LoVo (cell line): ENCODE measurements at regions not wholly inside any gene's neighbourhood (a gene's known extent, or its start where the extent isn't known, plus 50 kb on each side); places are given as distances from the start of the nearest gene placed in this dataset.
A peak's percentile ranks its signal among the peaks of the same experiment; 100 is the strongest.
"Not testable (repeated sequence)": the region's sequence is repeated elsewhere in the genome, so short reads cannot be mapped to it uniquely, and the experiment has no call there.

ENCODE experiments used
- DNase-seq: peaks from one replicate; pipeline ENCODE4 v3.0.0-alpha.2; 2016; ENCODE audit warnings: low spot score

- no peak for DNase-seq
Measured at GRCh38 chr10:3932597-3933375, 147.8 kb upstream of the KLF6 start.

- no peak for DNase-seq
Measured at GRCh38 chr10:3931901-3932300, 146.9 kb upstream of the KLF6 start.

DNA sequence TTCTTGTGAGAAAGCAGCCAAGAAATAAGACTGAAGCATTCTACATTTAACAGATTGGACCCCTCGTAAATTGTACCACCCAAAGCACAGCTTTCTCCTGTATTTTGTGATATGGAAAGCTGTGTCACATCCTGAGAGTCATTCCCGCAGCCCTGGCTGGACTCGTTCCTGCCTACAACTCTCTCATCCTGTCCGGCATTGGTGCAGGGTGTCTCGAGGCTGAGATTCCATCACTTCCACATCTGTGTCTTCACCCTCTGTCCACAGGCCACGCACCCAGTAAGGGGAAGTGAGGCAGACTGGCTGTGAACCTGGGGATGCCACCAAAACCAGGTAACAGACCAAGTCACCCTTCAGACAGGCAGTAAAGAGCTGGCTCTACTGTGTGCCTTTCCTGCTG is 146.2 kb upstream of the KLF6 start:
- no peak for DNase-seq

DNA sequence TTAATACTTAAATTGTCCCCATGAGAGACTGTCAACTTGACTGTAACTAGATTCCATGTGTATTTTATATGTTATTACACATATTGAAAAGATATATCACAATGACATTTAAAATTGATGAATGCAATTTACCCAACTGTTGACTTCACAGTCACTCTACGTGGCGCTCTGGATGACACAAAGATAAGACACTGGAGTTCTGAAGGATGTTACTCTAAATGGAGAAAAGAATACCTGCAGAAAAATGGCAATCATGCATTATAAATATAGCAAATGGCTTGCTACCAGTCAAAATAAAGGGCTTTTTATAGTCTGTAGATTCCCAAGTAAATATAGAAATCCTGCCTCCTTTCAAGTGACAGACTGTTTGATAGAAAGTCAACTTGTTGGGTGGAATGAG is 143.6 kb upstream of the KLF6 start:
- no peak for DNase-seq

DNA sequence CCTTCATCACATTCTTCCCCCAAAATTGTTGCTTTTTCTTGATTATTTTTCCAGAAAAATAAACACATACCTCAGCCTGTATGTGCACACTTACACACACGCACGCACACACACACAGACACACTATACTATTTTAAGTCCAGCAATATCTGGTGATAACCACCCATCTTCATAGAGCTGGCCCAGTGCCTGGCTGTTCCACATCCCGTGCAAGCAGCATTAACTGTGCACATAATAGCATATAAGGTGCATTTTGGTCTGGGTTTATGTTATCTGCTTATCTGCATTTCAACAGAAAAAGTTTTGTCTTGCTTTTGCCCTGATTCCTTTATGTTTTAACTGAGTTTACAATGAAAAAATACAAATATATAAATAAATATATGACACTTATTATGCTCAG is 143.1 kb upstream of the KLF6 start:
- no peak for DNase-seq

DNA sequence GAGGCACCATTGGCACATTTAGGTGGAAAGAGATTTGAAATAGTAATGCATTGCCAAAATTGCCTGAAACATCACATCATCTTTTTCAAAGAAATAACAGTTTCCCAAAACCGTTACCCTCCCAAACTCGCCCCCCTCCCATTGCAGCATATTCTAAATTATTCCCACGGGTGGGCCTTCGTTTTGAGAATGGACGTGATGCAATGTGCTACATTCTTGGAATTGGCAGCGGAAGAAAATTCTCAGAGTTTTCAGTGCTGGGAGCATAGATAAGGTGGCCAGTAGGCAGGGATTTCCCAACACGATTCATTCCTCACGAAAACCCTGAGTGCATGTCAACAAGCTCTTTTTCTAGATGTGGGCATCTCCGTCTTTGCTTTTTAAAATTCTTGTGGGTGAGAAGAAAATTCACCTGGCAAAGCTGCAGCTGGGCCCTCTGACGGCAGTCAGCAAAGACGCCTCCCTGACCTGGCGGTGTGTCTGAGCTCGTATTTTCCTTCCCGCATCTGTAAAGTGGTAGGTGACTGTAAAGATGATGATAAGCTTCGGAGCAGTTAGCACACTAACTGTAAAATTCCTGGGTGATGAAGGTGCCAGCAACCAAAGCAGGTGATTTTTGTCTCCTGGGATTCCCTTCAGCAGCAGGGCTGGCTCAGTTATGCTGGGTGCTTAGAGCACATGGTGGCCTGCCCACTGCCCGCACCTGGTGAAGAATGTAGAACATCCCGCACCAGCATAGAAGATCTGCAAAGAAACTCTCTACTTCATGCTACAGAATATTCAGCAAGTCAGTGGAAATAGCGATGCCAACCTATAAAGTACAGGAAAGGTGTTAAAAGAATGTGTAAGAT is 141.9 kb upstream of the KLF6 start:
- peak; percentile 6 for DNase-seq

DNA sequence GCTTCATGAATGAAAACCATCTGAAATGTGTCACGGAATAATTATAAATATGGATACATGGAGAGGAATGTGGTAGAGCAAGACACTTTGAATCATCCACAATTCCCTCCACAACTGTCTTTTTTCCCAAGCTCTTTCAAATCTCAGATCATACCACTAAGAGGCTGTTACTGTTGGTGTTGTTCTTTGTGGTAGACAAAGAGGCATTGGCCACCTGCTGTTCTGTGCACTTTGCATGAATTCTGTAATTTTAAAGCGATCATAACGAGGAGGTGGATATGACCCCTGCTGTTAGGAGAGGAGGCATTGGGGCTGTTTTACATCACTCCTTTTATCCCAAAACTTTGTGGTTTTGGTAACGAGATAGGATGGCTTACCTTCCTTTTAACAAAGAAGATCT is 141.2 kb upstream of the KLF6 start:
- DNase-seq, result no peak

DNA sequence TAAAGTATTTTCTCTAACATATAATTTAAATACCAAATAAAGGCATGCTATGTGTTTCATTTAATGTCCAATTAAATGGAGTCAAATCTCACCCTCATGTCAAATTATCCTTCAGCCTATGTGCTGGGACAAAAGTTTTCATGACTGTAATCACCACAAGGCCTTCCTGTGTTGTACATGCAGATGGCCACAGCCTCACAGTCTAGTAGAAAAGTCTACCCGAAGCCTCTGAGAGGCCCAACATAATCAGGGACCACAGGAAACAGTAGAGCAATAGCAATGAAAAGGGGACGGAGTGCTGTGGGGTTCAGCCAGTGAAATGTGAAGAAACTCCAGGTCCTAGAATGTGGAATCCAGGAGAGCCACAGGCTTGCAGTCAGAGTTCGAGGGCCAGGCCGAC is 140.2 kb upstream of the KLF6 start:
- no peak for DNase-seq

DNA sequence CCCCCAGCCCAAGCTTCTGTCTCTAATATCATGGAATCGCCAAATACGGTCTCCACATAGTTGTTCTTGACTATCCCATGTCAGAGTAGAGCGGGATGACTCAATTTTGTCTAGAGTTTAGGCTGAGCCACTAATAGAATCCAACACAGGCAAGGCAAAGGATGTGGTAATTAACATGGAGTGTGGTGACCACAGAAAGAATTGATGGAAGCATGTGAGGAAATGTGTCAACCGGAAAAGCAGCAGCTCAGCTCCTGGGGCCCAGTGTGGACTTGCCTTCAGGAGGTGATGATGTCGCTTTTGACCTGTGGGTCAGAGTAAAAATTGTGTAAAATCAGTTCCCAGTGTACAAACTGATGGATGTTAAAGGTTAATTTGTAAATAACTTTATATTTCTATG is 139.3 kb upstream of the KLF6 start:
- DNase-seq, result peak; percentile 18

DNA sequence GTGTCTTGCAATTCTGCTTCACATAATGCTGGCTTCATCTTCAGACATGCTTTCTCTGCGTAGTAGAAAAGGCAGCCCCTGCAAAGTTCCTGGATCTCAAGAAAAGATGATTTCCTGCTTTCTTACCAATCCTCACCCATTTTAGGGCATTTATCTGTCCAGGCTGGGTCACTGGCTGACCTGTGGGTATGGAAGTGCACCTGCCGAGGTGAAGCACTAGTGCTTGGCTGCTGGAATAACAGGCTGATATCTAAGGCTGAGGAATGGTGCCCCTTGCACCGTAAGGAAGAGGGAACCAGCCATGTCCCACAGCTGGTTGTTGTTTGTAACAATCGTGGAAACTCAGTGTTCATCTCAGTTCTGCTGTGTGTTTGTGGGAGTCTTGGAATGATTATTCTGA is 138.0 kb upstream of the KLF6 start:
- no peak for DNase-seq

- DNase-seq, result no peak
Measured at GRCh38 chr10:3919709-3920308, 134.8 kb upstream of the KLF6 start.

- not testable (repeated sequence) for DNase-seq
Measured at GRCh38 chr10:3917392-3917791, 132.4 kb upstream of the KLF6 start.

DNA sequence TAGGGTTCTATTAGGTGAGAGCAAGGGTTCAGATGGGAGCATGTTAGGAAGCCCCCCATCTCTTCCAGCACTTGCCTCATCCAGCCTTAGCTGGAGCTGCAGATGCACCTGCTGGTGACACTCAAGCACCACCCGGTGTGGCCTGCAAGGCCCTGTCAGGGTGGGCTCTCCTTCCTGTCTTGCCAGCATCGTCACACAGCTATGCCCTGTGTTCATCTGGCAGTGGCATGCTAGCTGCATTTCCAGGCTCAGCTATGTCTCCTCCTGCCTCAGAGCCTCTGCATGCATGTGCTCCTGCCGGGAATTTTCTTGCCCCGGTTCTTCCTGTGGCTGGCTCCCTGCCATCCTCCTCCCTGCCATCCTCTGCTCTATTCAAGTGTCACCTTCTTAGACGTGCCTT is 129.7 kb upstream of the KLF6 start:
- DNase-seq, result no peak

DNA sequence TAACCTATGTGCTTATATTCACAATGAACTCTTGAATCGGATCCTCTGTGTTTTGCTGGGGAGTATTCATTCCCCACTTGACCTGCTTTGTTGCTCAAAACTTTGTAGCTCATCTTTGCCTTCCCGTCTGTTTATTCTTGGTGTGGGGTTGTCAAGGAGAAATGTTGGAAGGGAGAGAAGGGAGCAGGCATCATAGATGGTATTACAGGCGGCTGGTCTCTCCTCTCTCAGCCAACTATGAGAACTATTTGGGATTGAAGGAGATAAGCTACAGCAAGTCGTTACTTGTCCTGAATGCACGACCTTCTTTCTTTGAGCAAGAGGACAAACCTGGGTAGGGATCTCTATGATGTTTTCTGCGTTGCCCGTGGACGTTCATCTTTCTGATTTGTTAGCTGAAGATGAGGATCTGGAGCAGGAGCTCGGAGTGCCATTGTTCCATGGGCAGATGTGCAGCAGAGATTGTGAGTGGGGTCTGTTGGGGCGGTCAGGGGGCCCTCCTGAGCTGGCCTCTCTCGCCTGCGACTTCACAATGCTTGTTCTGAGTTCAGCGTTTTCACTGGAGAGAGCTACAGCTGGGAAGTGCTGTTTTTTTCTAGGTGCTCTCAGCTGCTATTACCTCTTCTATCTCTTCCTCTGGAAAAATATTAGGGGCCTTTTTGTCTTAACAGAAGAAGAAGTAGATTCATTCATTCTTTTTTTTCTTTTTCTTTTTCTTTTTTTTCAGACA is 126.9 kb upstream of the KLF6 start:
- DNase-seq, result no peak

- DNase-seq, result no peak
Measured at GRCh38 chr10:3911241-3911640, 126.2 kb upstream of the KLF6 start.

- DNase-seq, result no peak
Measured at GRCh38 chr10:3909339-3909738, 124.3 kb upstream of the KLF6 start.

DNA sequence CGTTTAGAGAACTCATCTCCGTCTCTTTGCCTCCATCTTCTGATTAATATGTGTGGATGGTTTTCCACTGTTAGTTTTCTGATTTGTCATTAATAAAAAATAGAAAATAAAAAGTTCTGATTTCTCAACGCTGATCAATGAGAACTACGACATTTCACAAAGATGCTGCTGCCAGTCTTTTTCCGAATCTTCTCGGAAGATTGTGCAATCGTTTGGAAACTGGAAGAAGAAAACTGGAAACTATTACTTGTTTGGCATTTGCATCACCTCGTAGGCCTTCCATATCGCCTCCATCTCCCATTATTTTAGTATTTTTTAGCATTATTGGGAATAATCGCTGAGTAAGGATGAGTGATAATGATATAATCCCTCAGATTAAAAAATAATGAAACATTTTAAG is 123.2 kb upstream of the KLF6 start:
- DNase-seq, result no peak

DNA sequence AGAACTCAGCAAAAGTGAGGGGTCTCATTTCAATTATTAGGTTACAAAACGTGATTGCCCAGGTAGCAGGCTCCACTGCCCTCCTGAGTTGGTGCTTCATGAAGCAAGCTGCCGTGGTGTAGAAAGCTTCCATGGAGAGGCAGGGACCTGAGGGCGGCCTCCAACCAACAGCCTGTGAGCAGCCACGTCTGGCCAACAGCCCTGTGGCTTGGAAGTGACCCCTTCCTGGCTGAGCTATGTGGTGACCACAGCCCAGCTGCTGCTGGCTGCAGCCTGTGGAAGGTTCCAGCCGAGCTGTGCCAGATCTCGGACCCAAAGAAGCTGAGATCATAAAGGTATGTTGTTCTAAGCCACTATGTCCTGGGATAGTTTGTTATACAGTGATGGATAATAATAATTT is 122.5 kb upstream of the KLF6 start:
- no peak for DNase-seq

DNA sequence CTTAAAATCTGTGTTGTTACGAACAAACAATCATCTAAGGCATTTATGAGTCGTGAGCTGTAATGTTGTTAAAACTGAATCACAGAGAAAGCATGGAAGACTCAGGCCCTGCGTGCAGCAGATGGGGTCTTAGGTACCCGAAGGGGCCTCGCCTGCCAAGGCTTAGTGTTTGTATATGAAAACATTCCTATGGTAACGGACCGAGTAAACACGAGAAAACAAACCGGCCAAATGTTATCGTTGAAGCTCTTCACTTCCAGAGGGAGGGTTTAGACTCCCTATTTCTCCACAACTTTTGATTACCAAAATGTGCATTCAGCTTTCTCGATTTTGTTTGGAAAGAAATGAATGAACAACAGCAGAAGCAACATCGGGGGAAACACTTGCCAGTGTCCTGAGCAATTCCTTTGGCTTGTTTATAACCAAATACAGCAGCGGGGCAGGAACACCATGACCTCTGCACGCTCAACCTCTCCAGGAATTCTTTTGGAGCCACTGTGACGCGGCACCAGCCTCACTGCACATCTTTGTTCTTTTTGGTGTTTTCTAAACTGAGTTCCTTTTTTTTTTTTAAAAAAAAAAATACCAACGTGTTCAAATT is 121.6 kb upstream of the KLF6 start:
- no peak for DNase-seq

DNA sequence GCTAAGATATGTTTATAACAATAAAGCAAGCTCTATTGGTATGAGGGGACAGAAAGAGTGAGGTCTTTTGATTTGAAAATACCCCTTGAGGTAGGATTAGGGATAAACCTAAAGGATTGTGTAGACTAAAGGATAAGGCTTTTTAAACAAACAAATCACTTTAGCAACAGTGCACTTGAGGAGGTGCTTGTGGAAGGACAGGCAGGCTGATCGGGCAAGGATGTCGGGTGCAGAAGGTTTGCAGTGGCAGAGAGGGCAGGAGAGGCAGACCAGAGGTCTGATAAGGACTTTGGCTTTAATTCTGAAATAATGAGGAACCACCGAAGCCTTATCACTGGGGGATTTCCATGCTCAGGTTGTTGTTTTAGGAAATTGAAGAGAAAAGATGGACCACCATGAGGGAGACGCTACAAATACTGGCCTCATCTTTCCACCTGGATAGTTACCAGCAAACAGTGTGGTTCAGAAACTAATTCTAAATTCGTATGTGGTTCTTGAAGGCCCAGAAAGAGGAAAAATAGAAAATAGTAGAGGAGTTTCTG is 119.5 kb upstream of the KLF6 start:
- DNase-seq, result no peak

DNA sequence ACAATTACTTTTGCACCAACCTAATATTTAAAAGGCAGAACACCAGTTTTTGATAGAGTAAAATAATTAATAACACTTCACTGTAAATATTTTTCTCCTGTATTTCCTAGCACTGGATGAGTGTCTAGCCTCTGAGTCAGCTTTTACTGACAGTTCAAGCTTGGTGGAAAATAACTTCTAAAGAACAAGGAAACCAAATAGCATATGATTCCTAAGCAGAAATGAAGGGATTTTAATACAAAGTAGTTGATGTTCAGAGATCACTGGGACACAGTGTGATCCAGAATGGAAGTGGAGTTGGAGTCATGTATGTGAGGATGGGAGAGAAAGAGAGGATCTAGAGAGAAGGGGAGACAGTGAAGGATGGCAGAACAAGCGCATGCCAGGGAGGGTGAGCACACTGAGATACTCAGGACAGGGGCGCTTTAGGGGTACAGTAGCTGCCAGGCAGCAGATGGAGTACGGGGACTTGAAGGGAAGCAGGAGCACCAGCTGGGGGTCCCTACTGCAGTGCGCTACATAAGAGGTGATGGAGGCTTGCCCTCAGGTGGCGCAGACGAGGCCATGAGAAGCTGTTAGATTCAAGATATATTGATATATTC is 117.9 kb upstream of the KLF6 start:
- DNase-seq, result no peak
